ENCODE measurements at regions not wholly inside any gene's neighbourhood (a gene's known extent, or its start where the extent isn't known, plus 50 kb on each side); places are given as distances from the start of the nearest gene placed in this dataset.
"Not testable (repeated sequence)": the region's sequence is repeated elsewhere in the genome, so short reads cannot be mapped to it uniquely, and the experiment has no call there.

- DNase-seq (ENCODE audit: low spot score in 2 of 2) (peak; percentile 61 to 81), ATAC-seq (peak; percentile 70)
- Mint-ChIP-seq H3K4me1 (peaks cover 68% of the 10 kb centered on the region), H3K9me3 (no peaks in the 10 kb centered on the region), H3K36me3 (peaks cover 36% of the 10 kb centered on the region), H3K27ac (no peak overlapping the region), H3K4me3 (peak overlapping the region; percentile 65)
Observed at GRCh38 chr20:25859649-25860530, 163.2 kb upstream of the ZNF337 start.

- H3K9me3 Mint-ChIP-seq, result no peaks in the 10 kb centered on the region
- ATAC-seq, result no peak
- DNase-seq (ENCODE audit: low spot score in 2 of 2), result peak in 1 of 2 donors; percentile 48
- H3K4me1 Mint-ChIP-seq, result peaks cover 67% of the 10 kb centered on the region
- H3K36me3 Mint-ChIP-seq, result peaks cover 43% of the 10 kb centered on the region
- no peak overlapping the region for H3K27ac Mint-ChIP-seq
- H3K4me3 Mint-ChIP-seq, result peak overlapping the region; percentile 37
Observed at GRCh38 chr20:25858495-25859425, 162.1 kb upstream of the ZNF337 start.

DNA sequence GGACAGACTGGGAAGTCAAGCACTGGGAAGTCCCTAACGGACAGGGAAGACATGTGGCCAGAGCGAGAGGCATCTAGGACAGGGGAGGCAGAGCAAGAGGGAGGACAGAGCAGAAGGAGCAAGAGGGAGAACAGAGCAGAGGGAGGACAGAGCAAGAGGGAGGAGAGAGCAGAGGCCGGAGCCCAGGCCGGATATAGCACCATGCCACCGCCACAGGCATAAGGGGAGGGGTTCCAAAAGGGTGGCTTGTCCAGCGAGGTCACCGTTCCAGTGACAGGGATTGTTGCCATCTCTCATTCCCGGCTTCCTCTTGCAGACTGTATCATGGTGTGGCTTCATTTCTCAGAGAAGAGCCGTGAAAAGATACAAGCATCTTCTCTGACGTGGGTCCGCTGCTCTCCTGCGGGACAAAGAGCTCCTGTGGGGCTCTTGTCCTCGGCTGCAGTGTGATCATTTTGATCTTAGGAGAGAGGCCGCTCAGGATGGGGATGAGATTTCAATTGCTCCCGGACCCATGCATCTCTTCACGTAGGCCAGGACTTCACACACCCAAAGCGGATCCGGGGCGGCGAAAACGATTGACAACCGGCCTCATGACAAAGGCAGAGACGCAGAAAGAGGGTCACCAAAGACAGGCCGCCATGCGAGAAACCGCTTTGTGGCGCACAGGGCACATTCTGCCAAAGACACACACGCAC is 160.6 kb upstream of the ZNF337 start:
- H3K27ac Mint-ChIP-seq; H3K9me3 Mint-ChIP-seq; DNase-seq (ENCODE audit: low spot score in 2 of 2); ATAC-seq: not testable (repeated sequence)
- H3K36me3 Mint-ChIP-seq, result peaks cover 37% of the 10 kb centered on the region
- peak overlapping the region; percentile 37 for H3K4me3 Mint-ChIP-seq
- H3K4me1 Mint-ChIP-seq, result peaks cover 67% of the 10 kb centered on the region

DNA sequence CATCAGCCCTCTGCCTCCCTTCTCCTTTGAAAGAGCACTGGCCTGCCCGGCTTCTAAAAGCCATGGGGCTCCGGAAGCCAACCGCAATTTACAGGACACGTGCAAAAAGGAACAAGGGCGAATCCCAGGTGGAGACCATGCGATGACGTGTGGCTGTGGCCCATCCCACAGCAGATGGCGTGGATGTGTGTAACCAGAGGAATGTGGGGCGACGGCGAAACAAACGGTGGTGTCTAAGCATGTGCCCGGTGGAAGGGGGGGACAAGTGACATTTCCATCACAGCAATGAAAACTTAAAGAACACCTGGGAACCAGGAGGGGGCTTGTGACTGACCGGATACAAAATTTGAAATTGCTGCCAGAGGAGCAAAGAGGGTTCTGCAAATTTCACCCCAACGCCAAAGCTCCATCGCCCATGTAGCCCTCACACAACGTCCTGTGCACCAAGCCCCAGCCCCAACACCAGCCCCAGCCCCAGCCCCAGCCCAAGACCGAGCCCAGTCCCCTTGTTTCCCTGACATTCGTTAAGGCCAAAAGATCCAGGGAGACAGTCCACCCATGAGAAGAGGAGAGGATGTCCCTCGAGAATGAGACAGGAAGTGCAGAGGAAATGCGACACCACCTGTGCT is 159.7 kb upstream of the ZNF337 start:
- no peak overlapping the region for H3K27ac Mint-ChIP-seq
- ATAC-seq (no peak), DNase-seq (ENCODE audit: low spot score in 2 of 2) (no peak)
- no peak overlapping the region for H3K4me3 Mint-ChIP-seq
- H3K4me1 Mint-ChIP-seq, result peaks cover 59% of the 10 kb centered on the region
- H3K9me3 Mint-ChIP-seq, result no peaks in the 10 kb centered on the region
- peaks cover 30% of the 10 kb centered on the region for H3K36me3 Mint-ChIP-seq

- not testable (repeated sequence) for ATAC-seq, H3K4me3 Mint-ChIP-seq
- H3K4me1 Mint-ChIP-seq, result peaks cover 51% of the 10 kb centered on the region
Observed at GRCh38 chr20:25855451-25856156, 159.0 kb upstream of the ZNF337 start.

GRCh38 chr20:25854666-25855065 is 158.0 kb upstream of the ZNF337 start:
- DNase-seq (ENCODE audit: low spot score in 2 of 2); ATAC-seq; H3K9me3 Mint-ChIP-seq; H3K27ac Mint-ChIP-seq: not testable (repeated sequence)
- peaks cover 45% of the 10 kb centered on the region for H3K4me1 Mint-ChIP-seq
- peaks cover 17% of the 10 kb centered on the region for H3K36me3 Mint-ChIP-seq
- peak overlapping the region; percentile 79 for H3K4me3 Mint-ChIP-seq

More at GRCh38 chr20:25855451-25856156, 159.0 kb upstream of the ZNF337 start:
- H3K36me3 Mint-ChIP-seq, result peaks cover 22% of the 10 kb centered on the region
- H3K27ac Mint-ChIP-seq; DNase-seq (ENCODE audit: low spot score in 2 of 2); H3K9me3 Mint-ChIP-seq: not testable (repeated sequence)

- peak overlapping the region; percentile 79 for H3K4me3 Mint-ChIP-seq
- H3K4me1 Mint-ChIP-seq, result peaks cover 37% of the 10 kb centered on the region
- ATAC-seq (peak; percentile 77), DNase-seq (ENCODE audit: low spot score in 2 of 2) (peak in 1 of 2 donors; percentile 81)
- H3K27ac Mint-ChIP-seq, result peak overlapping the region; percentile 93
- H3K9me3 Mint-ChIP-seq, result not testable (repeated sequence)
- peaks cover 17% of the 10 kb centered on the region for H3K36me3 Mint-ChIP-seq
Observed at GRCh38 chr20:25853718-25854388, 157.2 kb upstream of the ZNF337 start.

GRCh38 chr20:25852968-25853717 is 156.5 kb upstream of the ZNF337 start:
- Mint-ChIP-seq H3K4me3 (peak overlapping the region; percentile 79), H3K36me3 (peaks cover 17% of the 10 kb centered on the region), H3K4me1 (peaks cover 33% of the 10 kb centered on the region), H3K27ac (peak overlapping the region; percentile 93)
- DNase-seq (ENCODE audit: low spot score in 2 of 2); H3K9me3 Mint-ChIP-seq: not testable (repeated sequence)
- ATAC-seq, result peak; percentile 8

DNA sequence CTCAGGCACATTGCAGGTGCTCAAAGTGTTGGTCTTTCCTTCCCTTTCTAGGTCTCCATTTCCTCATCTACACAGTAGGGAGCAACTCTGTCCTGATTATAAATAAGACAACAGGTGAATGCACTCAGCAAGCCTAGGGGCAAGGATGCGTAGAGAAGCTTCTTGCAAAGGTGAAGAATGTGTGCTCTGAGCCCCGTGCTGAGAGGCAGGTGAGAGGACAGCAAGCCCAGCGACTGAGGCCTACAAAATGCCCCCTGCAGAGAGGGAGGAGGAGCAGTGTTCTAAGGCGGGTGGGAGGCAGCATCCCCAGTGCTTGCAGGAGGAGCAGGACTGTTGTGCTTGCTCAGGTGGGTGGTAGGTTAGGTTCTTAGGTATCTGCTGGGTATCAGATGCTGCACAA is 153.5 kb upstream of the ZNF337 start:
- not testable (repeated sequence) for H3K4me3 Mint-ChIP-seq; DNase-seq (ENCODE audit: low spot score in 2 of 2); H3K27ac Mint-ChIP-seq; H3K9me3 Mint-ChIP-seq; ATAC-seq
- Mint-ChIP-seq H3K4me1 (peaks cover 18% of the 10 kb centered on the region), H3K36me3 (peaks cover 17% of the 10 kb centered on the region)

GRCh38 chr20:25848222-25848621 is 151.6 kb upstream of the ZNF337 start:
- Mint-ChIP-seq H3K27ac (no peak overlapping the region), H3K4me3 (no peak overlapping the region), H3K9me3 (no peaks in the 10 kb centered on the region), H3K4me1 (peaks cover 6% of the 10 kb centered on the region), H3K36me3 (peaks cover 4% of the 10 kb centered on the region)
- ATAC-seq (no peak), DNase-seq (ENCODE audit: low spot score in 2 of 2) (no peak)

GRCh38 chr20:25844640-25845039 is 148.0 kb upstream of the ZNF337 start:
- H3K27ac Mint-ChIP-seq, result not testable (repeated sequence)

GRCh38 chr20:25813511-25813910 is 116.9 kb upstream of the ZNF337 start:
- not testable (repeated sequence) for H3K4me3 Mint-ChIP-seq; H3K27ac Mint-ChIP-seq; H3K9me3 Mint-ChIP-seq; H3K36me3 Mint-ChIP-seq; ATAC-seq; H3K4me1 Mint-ChIP-seq; DNase-seq (ENCODE audit: low spot score in 2 of 2)

More at GRCh38 chr20:25844640-25845039, 148.0 kb upstream of the ZNF337 start:
- not testable (repeated sequence) for DNase-seq (ENCODE audit: low spot score in 2 of 2); H3K9me3 Mint-ChIP-seq; H3K4me1 Mint-ChIP-seq; H3K36me3 Mint-ChIP-seq; ATAC-seq; H3K4me3 Mint-ChIP-seq
